Stimulated activated CD4-positive, alpha-beta T cell treated with anti-CD3 and anti-CD28 coated beads, TNF-alpha, amount 100 ng/mL, for 4 hours (primary cell): ENCODE measurements at regions not wholly inside any gene's neighbourhood (a gene's known extent, or its start where the extent isn't known, plus 50 kb on each side); places are given as distances from the start of the nearest gene placed in this dataset.

Source experiments
- DNase-seq, 3 experiments: peaks; one replicate each; pipeline ENCODE4 v3.0.0-alpha.2; 2020; ENCODE audit warnings: low read depth in 3 of 3

- no peak for DNase-seq
These were observed 685.0 kb upstream of the SGCG start for GRCh38 chr13:22495819-22496218.

GRCh38 chr13:22496803-22497508 is 683.8 kb upstream of the SGCG start:
- no peak for DNase-seq

GRCh38 chr13:22497991-22498780 is 682.6 kb upstream of the SGCG start:
- no peak for DNase-seq

GRCh38 chr13:22499919-22500318 is 680.9 kb upstream of the SGCG start:
- no peak for DNase-seq

- no peak for DNase-seq
These were observed 675.3 kb upstream of the SGCG start for GRCh38 chr13:22505489-22505888.

GRCh38 chr13:22506096-22506691 is 674.6 kb upstream of the SGCG start:
- DNase-seq = no peak

- no peak for DNase-seq
These were observed 663.2 kb upstream of the SGCG start for GRCh38 chr13:22517544-22517943.

- DNase-seq = no peak
These were observed 643.9 kb upstream of the SGCG start for GRCh38 chr13:22536851-22537250.

GRCh38 chr13:22538400-22538799 is 642.4 kb upstream of the SGCG start:
- DNase-seq = no peak

- no peak for DNase-seq
These were observed 631.7 kb upstream of the SGCG start for GRCh38 chr13:22549126-22549525.

- no peak for DNase-seq
These were observed 619.2 kb upstream of the SGCG start for GRCh38 chr13:22561581-22561980.

GRCh38 chr13:22562116-22562515 is 618.7 kb upstream of the SGCG start:
- DNase-seq = no peak

- no peak for DNase-seq
These were observed 617.5 kb upstream of the SGCG start for GRCh38 chr13:22563272-22563671.

- no peak for DNase-seq
These were observed 611.0 kb upstream of the SGCG start for GRCh38 chr13:22569811-22570210.

- no peak for DNase-seq
These were observed 590.9 kb upstream of the SGCG start for GRCh38 chr13:22589880-22590279.

- DNase-seq = no peak
These were observed 588.3 kb upstream of the SGCG start for GRCh38 chr13:22592515-22592914.

- no peak for DNase-seq
These were observed 586.7 kb upstream of the SGCG start for GRCh38 chr13:22594041-22594440.

GRCh38 chr13:22596171-22596863 is 584.5 kb upstream of the SGCG start:
- DNase-seq = no peak

GRCh38 chr13:22599156-22599555 is 581.6 kb upstream of the SGCG start:
- DNase-seq = no peak

GRCh38 chr13:22618002-22618401 is 562.8 kb upstream of the SGCG start:
- DNase-seq = no peak

GRCh38 chr13:22625691-22626090 is 555.1 kb upstream of the SGCG start:
- no peak for DNase-seq

GRCh38 chr13:22629374-22629773 is 551.4 kb upstream of the SGCG start:
- no peak for DNase-seq
